GM21528 (cell line): ENCODE measurements at regions not wholly inside any gene's neighbourhood (a gene's known extent, or its start where the extent isn't known, plus 50 kb on each side); places are given as distances from the start of the nearest gene placed in this dataset.

Experiments
- ATAC-seq: cut with Tn5 transposase; IDR thresholded peaks from one replicate; pipeline ENCODE4 v1.9.1; 2021; ENCODE audit warnings: mild to moderate bottlenecking, moderate library complexity; ENCODE audit not compliant: unreplicated experiment, low FRiP score

- ATAC-seq = no peak
These were observed 395.4 kb upstream of the ATP5MC3 start for GRCh38 chr2:175576875-175577274.

- ATAC-seq = no peak
These were observed 394.8 kb upstream of the ATP5MC3 start for GRCh38 chr2:175576270-175576669.

- ATAC-seq = peak; percentile 97
These were observed 394.1 kb upstream of the ATP5MC3 start for GRCh38 chr2:175575346-175576258.

GRCh38 chr2:175574069-175574468 is 392.6 kb upstream of the ATP5MC3 start:
- ATAC-seq = no peak

GRCh38 chr2:175571078-175571653 is 389.7 kb upstream of the ATP5MC3 start:
- ATAC-seq = no peak

GRCh38 chr2:175568109-175568730 is 386.7 kb upstream of the ATP5MC3 start:
- no peak for ATAC-seq

- ATAC-seq = no peak
These were observed 386.0 kb upstream of the ATP5MC3 start for GRCh38 chr2:175567435-175568061.

- no peak for ATAC-seq
These were observed 379.1 kb upstream of the ATP5MC3 start for GRCh38 chr2:175560521-175561169.

GRCh38 chr2:175559613-175560012 is 378.1 kb upstream of the ATP5MC3 start:
- no peak for ATAC-seq

- no peak for ATAC-seq
These were observed 376.4 kb upstream of the ATP5MC3 start for GRCh38 chr2:175557810-175558377.

- ATAC-seq = no peak
These were observed 372.4 kb upstream of the ATP5MC3 start for GRCh38 chr2:175553910-175554309.

- ATAC-seq = no peak
These were observed 371.4 kb upstream of the ATP5MC3 start for GRCh38 chr2:175552902-175553301.

- ATAC-seq = no peak
These were observed 358.9 kb upstream of the ATP5MC3 start for GRCh38 chr2:175540421-175540820.

- no peak for ATAC-seq
These were observed 357.6 kb upstream of the ATP5MC3 start for GRCh38 chr2:175539122-175539521.

- no peak for ATAC-seq
These were observed 354.5 kb upstream of the ATP5MC3 start for GRCh38 chr2:175536059-175536458.

- ATAC-seq = no peak
These were observed 354.1 kb upstream of the ATP5MC3 start for GRCh38 chr2:175535631-175536030.

GRCh38 chr2:175525975-175526374 is 344.5 kb upstream of the ATP5MC3 start:
- no peak for ATAC-seq

GRCh38 chr2:175523001-175523400 is 341.5 kb upstream of the ATP5MC3 start:
- no peak for ATAC-seq

GRCh38 chr2:175518206-175518605 is 336.7 kb upstream of the ATP5MC3 start:
- ATAC-seq = no peak

GRCh38 chr2:175516555-175516954 is 335.0 kb upstream of the ATP5MC3 start:
- ATAC-seq = no peak
